ENCODE measurements at regions not wholly inside any gene's neighbourhood (a gene's known extent, or its start where the extent isn't known, plus 50 kb on each side); places are given as distances from the start of the nearest gene placed in this dataset.

- no peak for DNase-seq
Measured at GRCh38 chr17:62880120-62880519, 72.0 kb upstream of the MARCHF10 start.

GRCh38 chr17:62876673-62877405 lies 68.7 kb upstream of the MARCHF10 start:
- no peak for DNase-seq

- no peak for DNase-seq
Measured at GRCh38 chr17:62876063-62876462, 67.9 kb upstream of the MARCHF10 start.

GRCh38 chr17:62875296-62875695 lies 67.2 kb upstream of the MARCHF10 start:
- no peak for DNase-seq

- no peak for DNase-seq
Measured at GRCh38 chr17:62871291-62871690, 63.2 kb upstream of the MARCHF10 start.

- no peak for DNase-seq
Measured at GRCh38 chr17:62870552-62870971, 62.4 kb upstream of the MARCHF10 start.

GRCh38 chr17:62870030-62870541 lies 62.0 kb upstream of the MARCHF10 start:
- no peak for DNase-seq

GRCh38 chr17:62868723-62869122 lies 60.6 kb upstream of the MARCHF10 start:
- no peak for DNase-seq

GRCh38 chr17:62868008-62868407 lies 59.9 kb upstream of the MARCHF10 start:
- no peak for DNase-seq

- DNase-seq, result no peak
Measured at GRCh38 chr17:62867303-62867702, 59.2 kb upstream of the MARCHF10 start.

GRCh38 chr17:62866471-62866870 lies 58.4 kb upstream of the MARCHF10 start:
- no peak for DNase-seq

GRCh38 chr17:62865586-62865985 lies 57.5 kb upstream of the MARCHF10 start:
- DNase-seq, result no peak

- no peak for DNase-seq
Measured at GRCh38 chr17:62862251-62862650, 54.1 kb upstream of the MARCHF10 start.

GRCh38 chr17:62860962-62861873 lies 53.1 kb upstream of the MARCHF10 start:
- DNase-seq, result no peak

- no peak for DNase-seq
Measured at GRCh38 chr17:62859146-62859545, 51.0 kb upstream of the MARCHF10 start.
